T-helper 1 cell (primary cell): ENCODE measurements at regions not wholly inside any gene's neighbourhood (a gene's known extent, or its start where the extent isn't known, plus 50 kb on each side); places are given as distances from the start of the nearest gene placed in this dataset.

Experiments
- DNase-seq, 5 donors: peaks; one replicate each; pipeline ENCODE4 v3.0.0-alpha.2; 2012 to 2020

- no peak for DNase-seq
Measured at GRCh38 chr20:7264137-7264536, 496.7 kb downstream of the BMP2 start.

- no peak for DNase-seq
Measured at GRCh38 chr20:7269452-7269851, 502.0 kb downstream of the BMP2 start.

- no peak for DNase-seq
Measured at GRCh38 chr20:7272512-7272911, 505.0 kb downstream of the BMP2 start.

- no peak for DNase-seq
Measured at GRCh38 chr20:7274870-7275269, 507.4 kb downstream of the BMP2 start.

- DNase-seq = no peak
Measured at GRCh38 chr20:7275645-7276237, 508.3 kb downstream of the BMP2 start.

GRCh38 chr20:7285918-7286556 is 518.6 kb downstream of the BMP2 start:
- peak in 1 of 5 donors; percentile 12 for DNase-seq

- no peak for DNase-seq
Measured at GRCh38 chr20:7291323-7291943, 523.9 kb downstream of the BMP2 start.

- DNase-seq = no peak
Measured at GRCh38 chr20:7291946-7292345, 524.5 kb downstream of the BMP2 start.

GRCh38 chr20:7294816-7295360 is 527.4 kb downstream of the BMP2 start:
- no peak for DNase-seq

GRCh38 chr20:7301807-7302206 is 534.3 kb downstream of the BMP2 start:
- no peak for DNase-seq

- DNase-seq = no peak
Measured at GRCh38 chr20:7302250-7302649, 534.8 kb downstream of the BMP2 start.

- DNase-seq = no peak
Measured at GRCh38 chr20:7305976-7306375, 538.5 kb downstream of the BMP2 start.

- DNase-seq = no peak
Measured at GRCh38 chr20:7308163-7308562, 540.7 kb downstream of the BMP2 start.

GRCh38 chr20:7313047-7313446 is 545.6 kb downstream of the BMP2 start:
- DNase-seq = no peak

- DNase-seq = no peak
Measured at GRCh38 chr20:7323957-7324356, 556.5 kb downstream of the BMP2 start.

- no peak for DNase-seq
Measured at GRCh38 chr20:7327810-7328209, 560.3 kb downstream of the BMP2 start.

GRCh38 chr20:7330850-7331249 is 563.4 kb downstream of the BMP2 start:
- no peak for DNase-seq

GRCh38 chr20:7332169-7332568 is 564.7 kb downstream of the BMP2 start:
- no peak for DNase-seq

GRCh38 chr20:7333841-7334240 is 566.4 kb downstream of the BMP2 start:
- no peak for DNase-seq

GRCh38 chr20:7346026-7346425 is 578.5 kb downstream of the BMP2 start:
- DNase-seq = no peak

- DNase-seq = no peak
Measured at GRCh38 chr20:7346562-7346961, 579.1 kb downstream of the BMP2 start.

- DNase-seq = no peak
Measured at GRCh38 chr20:7347409-7347808, 579.9 kb downstream of the BMP2 start.

GRCh38 chr20:7348253-7348652 is 580.8 kb downstream of the BMP2 start:
- DNase-seq = no peak

GRCh38 chr20:7352165-7352564 is 584.7 kb downstream of the BMP2 start:
- no peak for DNase-seq
